Neural progenitor cell (in vitro differentiated cells): ENCODE measurements at regions not wholly inside any gene's neighbourhood (a gene's known extent, or its start where the extent isn't known, plus 50 kb on each side); places are given as distances from the start of the nearest gene placed in this dataset.
A peak's percentile ranks its signal among the peaks of the same experiment; 100 is the strongest.

Experiments used
- DNase-seq: peaks from one replicate; pipeline ENCODE4 v3.0.0-alpha.2; 2016; ENCODE audit warnings: low spot score
- H2AFZ ChIP-seq: fragments of 200-600 bp; sonication (generic); replicated peaks from 2 replicates; pipeline ENCODE4 v1.6.1; 2016; ENCODE audit warnings: antibody characterized with exemption
- H3F3A ChIP-seq: fragments of 200-600 bp; sonication (generic); 2 replicates; pipeline ENCODE4 v1.6.1; 2016; ENCODE audit warnings: antibody characterized with exemption, low read depth
- H3K27ac ChIP-seq: fragments of 200-600 bp; sonication (generic); 2 replicates; pipeline ENCODE4 v1.5.1; 2016; ENCODE audit warnings: mild to moderate bottlenecking
- H3K27me3 ChIP-seq: fragments of 200-600 bp; sonication (generic); 2 replicates; pipeline ENCODE4 v1.6.1; 2016; ENCODE audit warnings: mild to moderate bottlenecking, moderate library complexity
- H3K36me3 ChIP-seq: fragments of 200-600 bp; sonication (generic); 2 replicates; pipeline ENCODE4 v1.5.1; 2016
- H3K4me1 ChIP-seq: fragments of 200-600 bp; sonication (generic); 2 replicates; pipeline ENCODE4 v1.6.1; 2016; ENCODE audit warnings: mixed run types
- H3K4me2 ChIP-seq: fragments of 200-600 bp; sonication (generic); 2 replicates; pipeline ENCODE4 v1.6.1; 2016
- H3K4me3 ChIP-seq: fragments of 200-600 bp; sonication (generic); 2 replicates; pipeline ENCODE4 v1.5.1; 2016
- H3K79me2 ChIP-seq: fragments of 200-600 bp; sonication (generic); 2 replicates; pipeline ENCODE4 v1.6.1; 2016; ENCODE audit warnings: low read depth
- H3K9ac ChIP-seq: fragments of 200-600 bp; sonication (generic); 2 replicates; pipeline ENCODE4 v1.6.1; 2016
- H3K9me3 ChIP-seq: fragments of 200-600 bp; sonication (generic); 2 replicates; pipeline ENCODE4 v1.5.1; 2016; ENCODE audit warnings: low read depth
- H4K20me1 ChIP-seq: fragments of 200-600 bp; sonication (generic); 2 replicates; pipeline ENCODE4 v1.6.1; 2016; ENCODE audit warnings: low read depth
- H3K27ac Mint-ChIP-seq: 3 replicates; pipeline ENCODE4 v1.8.0; 2021; ENCODE audit warnings: mixed read lengths
- H3K27me3 Mint-ChIP-seq: 2 replicates; pipeline ENCODE4 v1.8.0; 2022; ENCODE audit warnings: low read depth, mild to moderate bottlenecking, inconsistent platforms, moderate library complexity, mixed read lengths; ENCODE audit not compliant: insufficient read depth
- H3K36me3 Mint-ChIP-seq: 3 replicates; pipeline ENCODE4 v1.8.0; 2021; ENCODE audit warnings: mixed read lengths
- H3K4me1 Mint-ChIP-seq: 3 replicates; pipeline ENCODE4 v1.8.0; 2021; ENCODE audit warnings: mixed read lengths
- H3K4me3 Mint-ChIP-seq: 3 replicates; pipeline ENCODE4 v1.8.0; 2021; ENCODE audit warnings: mild to moderate bottlenecking, moderate library complexity, mixed read lengths
- H3K9me3 Mint-ChIP-seq: 3 replicates; pipeline ENCODE4 v1.8.0; 2020; ENCODE audit warnings: mixed read lengths
- CTCF ChIP-seq: fragments of 200-600 bp; sonication (generic); IDR thresholded peaks from 2 replicates; pipeline ENCODE4 v1.5.1; 2017; ENCODE audit warnings: antibody characterized with exemption, mild to moderate bottlenecking
- EZH2 ChIP-seq: fragments of 200-600 bp; sonication (generic); IDR thresholded peaks from 2 replicates; pipeline ENCODE4 v1.6.1; 2017; ENCODE audit warnings: antibody characterized with exemption, mild to moderate bottlenecking, moderate library complexity
- EZH2phosphoT487 ChIP-seq: fragments of 200-600 bp; sonication (generic); IDR thresholded peaks from 2 replicates; pipeline ENCODE4 v1.6.1; 2017; ENCODE audit warnings: antibody characterized with exemption

GRCh38 chr3:164687211-164687610, 391.1 kb downstream of the SI start:
- Mint-ChIP-seq H3K4me3 (no peak overlapping the region), H3K27me3 (peaks cover 2% of the 10 kb centered on the region), H3K4me1 (no peaks in the 10 kb centered on the region), H3K36me3 (no peaks in the 10 kb centered on the region), H3K9me3 (no peaks in the 10 kb centered on the region), H3K27ac (no peak overlapping the region)
- Histone ChIP-seq H3K27me3 (no peaks in the 10 kb centered on the region), H2AFZ (peak overlapping the region; percentile 51), H4K20me1 (no peaks in the 10 kb centered on the region), H3K9me3 (no peaks in the 10 kb centered on the region), H3K36me3 (no peaks in the 10 kb centered on the region), H3F3A (no peaks in the 10 kb centered on the region), H3K79me2 (no peaks in the 10 kb centered on the region), H3K9ac (no peak overlapping the region), H3K4me3 (no peak overlapping the region), H3K27ac (no peak overlapping the region), H3K4me2 (no peak overlapping the region), H3K4me1 (no peaks in the 10 kb centered on the region)
- no peak for DNase-seq
- TF ChIP-seq CTCF: no peak
- no peak for TF ChIP-seq EZH2phosphoT487
- TF ChIP-seq EZH2: no peak

GRCh38 chr3:164683489-164683888, 394.8 kb downstream of the SI start:
- H3K4me1 Mint-ChIP-seq: no peaks in the 10 kb centered on the region
- H3K27me3 Mint-ChIP-seq: peaks cover 2% of the 10 kb centered on the region
- no peak overlapping the region for H3K9ac ChIP-seq

GRCh38 chr3:164679245-164679644, 399.1 kb downstream of the SI start:
- no peak overlapping the region for H3K4me2 ChIP-seq
- no peaks in the 10 kb centered on the region for H3K79me2 ChIP-seq
- no peak for DNase-seq
- TF ChIP-seq EZH2phosphoT487 (no peak), EZH2 (no peak), CTCF (no peak)
- H3K27me3 ChIP-seq: no peaks in the 10 kb centered on the region
- H4K20me1 ChIP-seq: no peaks in the 10 kb centered on the region
- no peaks in the 10 kb centered on the region for H3K36me3 Mint-ChIP-seq
- H3K9ac ChIP-seq: no peak overlapping the region
- no peak overlapping the region for H3K4me3 Mint-ChIP-seq
- H3K9me3 ChIP-seq: no peaks in the 10 kb centered on the region
- no peak overlapping the region for H2AFZ ChIP-seq
- no peaks in the 10 kb centered on the region for H3K36me3 ChIP-seq
- H3K9me3 Mint-ChIP-seq: no peaks in the 10 kb centered on the region
- no peaks in the 10 kb centered on the region for H3F3A ChIP-seq
- no peak overlapping the region for H3K4me3 ChIP-seq
- H3K27ac ChIP-seq: no peak overlapping the region
- no peaks in the 10 kb centered on the region for H3K27me3 Mint-ChIP-seq
- no peak overlapping the region for H3K27ac Mint-ChIP-seq
- no peaks in the 10 kb centered on the region for H3K4me1 ChIP-seq
- H3K4me1 Mint-ChIP-seq: no peaks in the 10 kb centered on the region

More at GRCh38 chr3:164683489-164683888, 394.8 kb downstream of the SI start:
- no peak overlapping the region for H3K27ac Mint-ChIP-seq
- H2AFZ ChIP-seq: no peak overlapping the region
- no peaks in the 10 kb centered on the region for H4K20me1 ChIP-seq
- no peaks in the 10 kb centered on the region for H3K9me3 ChIP-seq
- H3K4me1 ChIP-seq: no peaks in the 10 kb centered on the region
- no peak overlapping the region for H3K4me3 Mint-ChIP-seq
- no peaks in the 10 kb centered on the region for H3K79me2 ChIP-seq
- H3K9me3 Mint-ChIP-seq: no peaks in the 10 kb centered on the region
- no peaks in the 10 kb centered on the region for H3F3A ChIP-seq
- H3K36me3 ChIP-seq: no peaks in the 10 kb centered on the region
- DNase-seq: no peak
- H3K27me3 ChIP-seq: no peaks in the 10 kb centered on the region
- H3K4me2 ChIP-seq: no peak overlapping the region
- H3K27ac ChIP-seq: no peak overlapping the region
- TF ChIP-seq CTCF (no peak), EZH2 (no peak), EZH2phosphoT487 (no peak)
- no peaks in the 10 kb centered on the region for H3K36me3 Mint-ChIP-seq
- no peak overlapping the region for H3K4me3 ChIP-seq

GRCh38 chr3:164677317-164677716, 401.0 kb downstream of the SI start:
- Histone ChIP-seq H3K4me1 (no peaks in the 10 kb centered on the region), H3K27me3 (no peaks in the 10 kb centered on the region), H3K4me3 (no peak overlapping the region), H3K9me3 (no peaks in the 10 kb centered on the region), H4K20me1 (no peaks in the 10 kb centered on the region), H3K79me2 (no peaks in the 10 kb centered on the region), H3K27ac (no peak overlapping the region), H3K4me2 (no peak overlapping the region), H3F3A (no peaks in the 10 kb centered on the region), H3K9ac (no peak overlapping the region), H2AFZ (no peak overlapping the region), H3K36me3 (no peaks in the 10 kb centered on the region)
- Mint-ChIP-seq H3K36me3 (no peaks in the 10 kb centered on the region), H3K4me1 (no peaks in the 10 kb centered on the region), H3K27me3 (no peaks in the 10 kb centered on the region), H3K4me3 (no peak overlapping the region), H3K27ac (no peak overlapping the region), H3K9me3 (no peaks in the 10 kb centered on the region)
- no peak for DNase-seq
- TF ChIP-seq CTCF: no peak
